ENCODE measurements at regions not wholly inside any gene's neighbourhood (a gene's known extent, or its start where the extent isn't known, plus 50 kb on each side); places are given as distances from the start of the nearest gene placed in this dataset.

- H3K27ac ChIP-seq = no peak overlapping the region
- no peaks in the 10 kb centered on the region for H3K27me3 ChIP-seq
- no peaks in the 10 kb centered on the region for H3K9me3 ChIP-seq
- peak; percentile 40 for ATAC-seq
- DNase-seq = no peak
- intact Hi-C loops (cut with DNase I) = no loop called here
- TF ChIP-seq, protein P1, sequence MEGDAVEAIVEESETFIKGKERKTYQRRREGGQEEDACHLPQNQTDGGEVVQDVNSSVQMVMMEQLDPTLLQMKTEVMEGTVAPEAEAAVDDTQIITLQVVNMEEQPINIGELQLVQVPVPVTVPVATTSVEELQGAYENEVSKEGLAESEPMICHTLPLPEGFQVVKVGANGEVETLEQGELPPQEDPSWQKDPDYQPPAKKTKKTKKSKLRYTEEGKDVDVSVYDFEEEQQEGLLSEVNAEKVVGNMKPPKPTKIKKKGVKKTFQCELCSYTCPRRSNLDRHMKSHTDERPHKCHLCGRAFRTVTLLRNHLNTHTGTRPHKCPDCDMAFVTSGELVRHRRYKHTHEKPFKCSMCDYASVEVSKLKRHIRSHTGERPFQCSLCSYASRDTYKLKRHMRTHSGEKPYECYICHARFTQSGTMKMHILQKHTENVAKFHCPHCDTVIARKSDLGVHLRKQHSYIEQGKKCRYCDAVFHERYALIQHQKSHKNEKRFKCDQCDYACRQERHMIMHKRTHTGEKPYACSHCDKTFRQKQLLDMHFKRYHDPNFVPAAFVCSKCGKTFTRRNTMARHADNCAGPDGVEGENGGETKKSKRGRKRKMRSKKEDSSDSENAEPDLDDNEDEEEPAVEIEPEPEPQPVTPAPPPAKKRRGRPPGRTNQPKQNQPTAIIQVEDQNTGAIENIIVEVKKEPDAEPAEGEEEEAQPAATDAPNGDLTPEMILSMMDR (IDR thresholded peaks at IDR 0.05) = peak; percentile 51
- no peaks in the 10 kb centered on the region for H3K36me3 ChIP-seq
- H3K4me1 ChIP-seq = no peaks in the 10 kb centered on the region
- H3K4me3 ChIP-seq = no peak overlapping the region
Observed at GRCh38 chr1:105793536-105794146, 1262.8 kb upstream of the PRMT6 start.

GRCh38 chr1:105795741-105796140 is 1260.7 kb upstream of the PRMT6 start:
- no peaks in the 10 kb centered on the region for H3K27me3 ChIP-seq
- intact Hi-C loops (cut with DNase I) = no loop called here
- no peaks in the 10 kb centered on the region for H3K9me3 ChIP-seq
- peak; percentile 30 for ATAC-seq
- no peaks in the 10 kb centered on the region for H3K4me1 ChIP-seq
- no peak overlapping the region for H3K4me3 ChIP-seq
- no peaks in the 10 kb centered on the region for H3K36me3 ChIP-seq
- no peak for DNase-seq
- H3K27ac ChIP-seq = no peak overlapping the region
- TF ChIP-seq, protein P1 (IDR thresholded peaks at IDR 0.05) = no peak

DNA sequence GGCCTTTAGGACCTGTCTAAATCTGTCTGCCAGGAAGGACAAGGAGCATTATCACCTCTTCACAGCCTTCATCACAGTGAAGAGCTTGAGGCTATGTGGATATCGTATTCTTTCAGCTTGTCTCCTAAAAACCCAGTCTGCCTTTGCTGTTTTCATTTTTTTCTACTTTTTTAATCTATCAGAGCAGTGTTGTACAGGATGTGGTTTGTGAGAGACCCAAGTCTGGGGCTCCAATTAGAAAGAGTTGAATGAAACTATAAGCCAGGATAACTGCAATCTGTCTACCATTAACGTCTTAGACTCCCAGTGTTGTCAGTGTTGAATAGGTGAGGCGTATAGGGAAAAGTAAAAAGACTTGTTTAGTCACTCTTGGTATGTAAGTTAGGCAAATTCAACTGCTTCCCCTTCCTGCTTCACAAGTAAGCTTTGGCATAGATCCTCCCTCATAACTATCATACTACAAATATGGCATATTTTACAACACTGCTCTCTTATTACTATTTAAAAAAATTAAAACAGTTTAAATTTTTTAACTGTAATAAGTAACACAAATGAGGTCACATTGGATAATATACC is 1225.8 kb upstream of the PRMT6 start:
- TF ChIP-seq, protein P1 (IDR thresholded peaks at IDR 0.05) = no peak
- Histone ChIP-seq H3K27ac (no peak overlapping the region), H3K27me3 (no peaks in the 10 kb centered on the region), H3K4me3 (no peak overlapping the region), H3K36me3 (no peaks in the 10 kb centered on the region), H3K9me3 (no peaks in the 10 kb centered on the region), H3K4me1 (no peaks in the 10 kb centered on the region)
- DNase-seq = no peak
- intact Hi-C loops (cut with DNase I) = no loop called here
- no peak for ATAC-seq

- DNase-seq (no peak), ATAC-seq (no peak)
- TF ChIP-seq, protein P1 (IDR thresholded peaks at IDR 0.05) = no peak
- intact Hi-C loops (cut with DNase I) = no loop called here
- Histone ChIP-seq H3K27ac (no peak overlapping the region), H3K4me3 (no peak overlapping the region), H3K27me3 (no peaks in the 10 kb centered on the region), H3K9me3 (no peaks in the 10 kb centered on the region), H3K36me3 (no peaks in the 10 kb centered on the region), H3K4me1 (no peaks in the 10 kb centered on the region)
Observed at GRCh38 chr1:105838071-105838470, 1218.4 kb upstream of the PRMT6 start.

DNA sequence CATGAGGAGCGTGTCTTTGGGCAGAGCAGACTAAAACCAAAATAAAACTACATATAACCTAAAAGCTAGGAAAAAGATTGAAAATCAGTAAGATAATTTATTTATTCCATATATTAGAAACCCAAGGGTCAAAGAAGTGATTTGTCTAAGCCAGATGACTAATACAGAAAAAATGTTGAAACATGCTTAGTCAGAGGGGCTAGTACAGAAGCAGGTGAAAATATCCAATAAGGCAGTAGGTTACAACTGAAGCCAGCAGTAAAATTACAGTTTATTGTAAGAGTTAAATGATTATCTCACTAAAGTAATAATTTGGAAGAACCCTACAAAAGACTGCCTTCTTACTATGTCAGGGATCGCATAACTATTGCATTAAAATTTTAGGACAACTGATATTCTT is 1190.9 kb upstream of the PRMT6 start:
- Histone ChIP-seq H3K27ac (no peak overlapping the region), H3K4me3 (no peak overlapping the region), H3K9me3 (no peaks in the 10 kb centered on the region), H3K36me3 (no peaks in the 10 kb centered on the region), H3K27me3 (no peaks in the 10 kb centered on the region), H3K4me1 (no peaks in the 10 kb centered on the region)
- TF ChIP-seq, protein P1 (IDR thresholded peaks at IDR 0.05) = no peak
- intact Hi-C loops (cut with DNase I) = no loop called here
- DNase-seq (no peak), ATAC-seq (no peak)

Data from upper lobe of right lung (tissue), 1 donor.